ENCODE measurements at regions not wholly inside any gene's neighbourhood (a gene's known extent, or its start where the extent isn't known, plus 50 kb on each side); places are given as distances from the start of the nearest gene placed in this dataset.

GRCh38 chr2:193270816-193271215, 1076.1 kb upstream of the TMEFF2 start:
- TF ChIP-seq, protein P1, sequence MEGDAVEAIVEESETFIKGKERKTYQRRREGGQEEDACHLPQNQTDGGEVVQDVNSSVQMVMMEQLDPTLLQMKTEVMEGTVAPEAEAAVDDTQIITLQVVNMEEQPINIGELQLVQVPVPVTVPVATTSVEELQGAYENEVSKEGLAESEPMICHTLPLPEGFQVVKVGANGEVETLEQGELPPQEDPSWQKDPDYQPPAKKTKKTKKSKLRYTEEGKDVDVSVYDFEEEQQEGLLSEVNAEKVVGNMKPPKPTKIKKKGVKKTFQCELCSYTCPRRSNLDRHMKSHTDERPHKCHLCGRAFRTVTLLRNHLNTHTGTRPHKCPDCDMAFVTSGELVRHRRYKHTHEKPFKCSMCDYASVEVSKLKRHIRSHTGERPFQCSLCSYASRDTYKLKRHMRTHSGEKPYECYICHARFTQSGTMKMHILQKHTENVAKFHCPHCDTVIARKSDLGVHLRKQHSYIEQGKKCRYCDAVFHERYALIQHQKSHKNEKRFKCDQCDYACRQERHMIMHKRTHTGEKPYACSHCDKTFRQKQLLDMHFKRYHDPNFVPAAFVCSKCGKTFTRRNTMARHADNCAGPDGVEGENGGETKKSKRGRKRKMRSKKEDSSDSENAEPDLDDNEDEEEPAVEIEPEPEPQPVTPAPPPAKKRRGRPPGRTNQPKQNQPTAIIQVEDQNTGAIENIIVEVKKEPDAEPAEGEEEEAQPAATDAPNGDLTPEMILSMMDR (IDR thresholded peaks at IDR 0.05; ENCODE audit: extremely low read depth, insufficient read depth, missing control alignments), result no peak
- DNase-seq (ENCODE audit: low spot score), result no peak
- in situ Hi-C loops (cut with MboI; ENCODE audit: low pct_unique_long_range_greater_than_20kb, low sequenced_read_pairs, unreplicated experiment), result no loop called here

DNA sequence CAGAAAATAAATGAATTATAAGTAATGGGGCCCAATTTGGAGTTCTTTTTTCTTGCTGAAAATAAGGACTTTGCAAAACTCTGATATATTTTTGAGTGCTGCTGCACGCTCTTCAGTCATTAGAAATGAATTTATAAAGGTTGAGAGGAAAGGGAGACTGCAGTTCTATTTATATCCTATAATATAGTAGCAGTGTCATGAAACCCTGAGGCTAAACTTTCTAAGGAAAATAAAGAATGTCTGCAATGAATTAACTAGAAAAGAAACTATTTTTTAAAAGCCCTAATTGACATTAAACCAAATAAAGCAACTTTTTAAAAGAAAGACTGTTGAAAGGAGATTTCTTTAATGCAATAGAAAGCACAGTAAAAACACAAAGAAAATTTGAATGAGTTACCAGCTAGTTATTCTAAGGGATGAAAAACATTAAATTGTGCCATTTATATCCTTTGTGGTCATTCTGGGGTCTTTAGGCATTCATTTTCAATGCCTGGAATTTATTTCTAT, 1072.8 kb upstream of the TMEFF2 start:
- in situ Hi-C loops (cut with MboI; ENCODE audit: low pct_unique_long_range_greater_than_20kb, low sequenced_read_pairs, unreplicated experiment), result no loop called here
- TF ChIP-seq, protein P1 (IDR thresholded peaks at IDR 0.05; ENCODE audit: extremely low read depth, insufficient read depth, missing control alignments), result no peak
- DNase-seq (ENCODE audit: low spot score), result no peak

DNA sequence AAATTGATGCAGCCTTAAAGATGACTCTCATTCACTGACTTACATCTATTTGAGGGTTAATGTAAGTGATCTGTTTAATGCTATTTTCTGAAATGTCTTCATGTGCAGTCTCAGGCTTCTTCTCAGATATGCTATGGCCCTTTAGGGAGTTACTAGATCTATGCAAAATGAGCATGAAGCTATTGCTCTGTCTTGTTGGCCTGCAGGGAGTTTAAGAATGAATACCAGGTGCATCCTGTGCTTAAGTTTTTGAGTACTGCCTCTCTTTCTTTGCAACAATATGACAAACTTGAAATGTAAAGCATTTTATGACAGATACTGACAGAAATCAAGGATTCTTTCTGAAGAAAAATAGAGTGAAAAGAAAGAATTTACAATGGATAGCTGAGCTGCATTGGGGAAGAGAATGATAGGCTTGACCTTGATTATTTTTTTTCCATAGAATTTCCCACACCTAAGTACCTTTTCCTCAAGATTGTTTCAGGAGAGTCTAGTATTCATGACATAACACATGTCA, 1058.3 kb upstream of the TMEFF2 start:
- in situ Hi-C loops (cut with MboI; ENCODE audit: low pct_unique_long_range_greater_than_20kb, low sequenced_read_pairs, unreplicated experiment), result no loop called here
- no peak for DNase-seq (ENCODE audit: low spot score)
- TF ChIP-seq, protein P1 (IDR thresholded peaks at IDR 0.05; ENCODE audit: extremely low read depth, insufficient read depth, missing control alignments), result no peak

- TF ChIP-seq, protein P1 (IDR thresholded peaks at IDR 0.05; ENCODE audit: extremely low read depth, insufficient read depth, missing control alignments), result no peak
- in situ Hi-C loops (cut with MboI; ENCODE audit: low pct_unique_long_range_greater_than_20kb, low sequenced_read_pairs, unreplicated experiment), result no loop called here
- DNase-seq (ENCODE audit: low spot score), result no peak
Measured at GRCh38 chr2:193251909-193252308, 1057.2 kb upstream of the TMEFF2 start.

- no peak for DNase-seq (ENCODE audit: low spot score)
- in situ Hi-C loops (cut with MboI; ENCODE audit: low pct_unique_long_range_greater_than_20kb, low sequenced_read_pairs, unreplicated experiment), result no loop called here
- TF ChIP-seq, protein P1 (IDR thresholded peaks at IDR 0.05; ENCODE audit: extremely low read depth, insufficient read depth, missing control alignments), result no peak
Measured at GRCh38 chr2:193250389-193250788, 1055.7 kb upstream of the TMEFF2 start.

GRCh38 chr2:193240752-193241151, 1046.0 kb upstream of the TMEFF2 start:
- DNase-seq (ENCODE audit: low spot score), result no peak
- in situ Hi-C loops (cut with MboI; ENCODE audit: low pct_unique_long_range_greater_than_20kb, low sequenced_read_pairs, unreplicated experiment), result no loop called here
- TF ChIP-seq, protein P1 (IDR thresholded peaks at IDR 0.05; ENCODE audit: extremely low read depth, insufficient read depth, missing control alignments), result peak; percentile 36
